GM12873 (cell line): ENCODE measurements at regions not wholly inside any gene's neighbourhood (a gene's known extent, or its start where the extent isn't known, plus 50 kb on each side); places are given as distances from the start of the nearest gene placed in this dataset.

Experiments
- TF ChIP-seq, protein P1 (sequence below): IDR thresholded peaks from 2 replicates; pipeline ENCODE4 v1.5.1; 2012; ENCODE audit warnings: low read depth, mild to moderate bottlenecking, moderate library complexity, low read length, control low read depth; ENCODE audit not compliant: insufficient read depth; ENCODE audit errors: missing control alignments

DNA sequence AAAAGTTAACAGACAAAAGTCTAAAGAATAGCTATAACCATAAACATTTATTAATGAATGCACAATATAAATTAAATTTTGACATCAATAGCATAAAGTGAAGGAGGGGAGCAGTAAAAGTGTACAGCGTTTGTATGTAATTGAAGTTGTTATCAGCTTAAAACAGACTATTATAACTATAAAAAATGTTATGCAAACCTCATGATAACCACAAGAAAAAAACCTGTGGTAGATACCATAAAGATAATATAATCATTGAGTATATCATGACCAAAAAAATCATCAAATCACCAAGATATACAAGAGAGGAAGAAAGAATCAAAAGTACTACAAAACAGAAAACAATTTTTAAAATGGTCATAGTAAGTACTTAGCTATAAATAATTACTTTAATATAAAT is 122.1 kb upstream of the ID2 start:
- TF ChIP-seq, protein P1, sequence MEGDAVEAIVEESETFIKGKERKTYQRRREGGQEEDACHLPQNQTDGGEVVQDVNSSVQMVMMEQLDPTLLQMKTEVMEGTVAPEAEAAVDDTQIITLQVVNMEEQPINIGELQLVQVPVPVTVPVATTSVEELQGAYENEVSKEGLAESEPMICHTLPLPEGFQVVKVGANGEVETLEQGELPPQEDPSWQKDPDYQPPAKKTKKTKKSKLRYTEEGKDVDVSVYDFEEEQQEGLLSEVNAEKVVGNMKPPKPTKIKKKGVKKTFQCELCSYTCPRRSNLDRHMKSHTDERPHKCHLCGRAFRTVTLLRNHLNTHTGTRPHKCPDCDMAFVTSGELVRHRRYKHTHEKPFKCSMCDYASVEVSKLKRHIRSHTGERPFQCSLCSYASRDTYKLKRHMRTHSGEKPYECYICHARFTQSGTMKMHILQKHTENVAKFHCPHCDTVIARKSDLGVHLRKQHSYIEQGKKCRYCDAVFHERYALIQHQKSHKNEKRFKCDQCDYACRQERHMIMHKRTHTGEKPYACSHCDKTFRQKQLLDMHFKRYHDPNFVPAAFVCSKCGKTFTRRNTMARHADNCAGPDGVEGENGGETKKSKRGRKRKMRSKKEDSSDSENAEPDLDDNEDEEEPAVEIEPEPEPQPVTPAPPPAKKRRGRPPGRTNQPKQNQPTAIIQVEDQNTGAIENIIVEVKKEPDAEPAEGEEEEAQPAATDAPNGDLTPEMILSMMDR: no peak

DNA sequence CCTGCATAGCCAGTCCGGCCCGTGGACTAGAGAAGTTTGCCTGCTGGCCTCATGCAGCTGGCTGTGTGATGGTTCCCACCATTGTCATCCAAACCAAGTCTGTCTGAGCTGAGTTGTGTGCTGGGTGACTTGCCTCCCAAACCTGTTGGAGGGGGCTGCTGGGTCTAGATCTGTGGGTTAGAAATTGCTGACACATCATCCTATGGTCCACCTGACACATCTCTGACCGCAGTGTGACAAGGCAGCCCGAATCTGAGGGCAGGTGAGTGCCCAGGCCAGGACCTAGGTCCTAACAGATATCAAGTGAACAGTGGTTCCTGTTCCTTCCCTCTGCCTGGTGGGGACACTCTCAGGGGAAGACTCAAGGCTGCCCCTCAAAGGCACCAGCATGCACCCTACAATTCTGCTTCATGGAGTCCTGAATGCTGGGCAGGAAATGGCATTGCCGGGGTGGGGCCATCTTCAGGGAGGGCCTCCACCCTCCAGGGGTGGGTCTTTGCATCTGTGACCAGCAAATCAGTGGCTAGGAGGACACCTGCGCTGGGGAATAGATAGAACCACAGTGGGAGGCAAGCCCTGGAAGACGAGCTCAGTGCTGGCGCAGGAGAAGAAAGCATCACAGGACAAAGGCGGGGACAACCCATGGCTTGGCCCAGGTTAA is 117.9 kb upstream of the ID2 start:
- TF ChIP-seq, protein P1: no peak

GRCh38 chr2:8564475-8564874 is 117.4 kb upstream of the ID2 start:
- TF ChIP-seq, protein P1: no peak

GRCh38 chr2:8565399-8566154 is 116.3 kb upstream of the ID2 start:
- TF ChIP-seq, protein P1: no peak

DNA sequence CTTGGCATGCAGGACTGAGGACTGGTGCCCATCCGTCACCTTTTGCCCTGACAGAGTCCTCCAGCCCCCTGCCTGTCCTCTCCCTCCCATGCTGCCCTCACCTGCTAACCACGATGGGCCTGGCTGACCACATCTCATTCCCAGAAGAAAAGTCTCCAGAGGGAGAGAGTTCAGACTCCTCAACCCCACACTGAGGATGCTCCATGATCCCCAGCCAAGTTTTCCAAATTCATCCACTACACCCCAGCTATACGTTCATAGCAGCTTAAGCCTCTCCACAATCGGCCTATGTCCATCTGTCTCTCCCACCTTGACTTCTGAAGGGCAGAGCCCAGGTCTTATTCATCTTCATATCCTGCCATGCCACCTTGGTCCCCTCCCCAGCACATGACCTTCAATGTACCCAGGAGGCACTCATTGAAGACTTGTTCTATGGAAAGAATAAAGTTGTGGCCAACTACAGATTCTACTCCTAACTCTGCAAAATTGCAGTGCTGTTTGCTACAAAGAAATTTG is 115.6 kb upstream of the ID2 start:
- TF ChIP-seq, protein P1: no peak

DNA sequence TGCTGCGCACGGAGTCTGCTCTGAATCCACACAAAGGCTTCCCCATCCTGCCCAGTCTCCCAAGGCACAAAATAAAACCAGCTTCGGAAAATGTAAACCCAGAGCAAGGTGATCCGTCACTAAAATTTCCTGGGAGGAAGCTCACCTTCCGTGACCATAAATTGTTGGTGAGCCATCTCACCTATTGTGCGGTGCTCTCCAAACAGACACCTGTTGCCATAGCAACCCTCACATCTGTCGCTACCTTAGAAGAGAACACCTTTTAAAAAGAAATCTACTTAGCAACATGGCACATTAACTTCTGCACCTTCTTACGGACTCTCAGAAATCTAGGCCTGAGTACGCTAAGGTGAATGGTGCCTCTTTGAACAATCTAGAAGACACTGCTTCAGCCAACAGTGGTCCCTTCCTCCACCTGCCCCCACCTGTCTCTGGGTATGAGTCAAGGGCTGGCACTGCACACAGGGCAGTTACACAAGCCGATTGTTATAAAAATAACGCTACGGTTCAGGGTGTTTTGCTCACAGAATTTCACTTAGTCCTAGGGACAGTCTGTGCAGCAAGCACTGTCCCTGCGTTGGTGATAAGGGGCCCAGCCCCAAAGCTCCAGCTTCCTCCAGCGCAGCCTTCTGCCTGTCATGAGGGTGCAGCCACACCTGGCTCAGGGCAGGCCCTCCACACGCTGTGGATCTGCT is 114.9 kb upstream of the ID2 start:
- TF ChIP-seq, protein P1: no peak
